ENCODE measurements at regions not wholly inside any gene's neighbourhood (a gene's known extent, or its start where the extent isn't known, plus 50 kb on each side); places are given as distances from the start of the nearest gene placed in this dataset.

DNA sequence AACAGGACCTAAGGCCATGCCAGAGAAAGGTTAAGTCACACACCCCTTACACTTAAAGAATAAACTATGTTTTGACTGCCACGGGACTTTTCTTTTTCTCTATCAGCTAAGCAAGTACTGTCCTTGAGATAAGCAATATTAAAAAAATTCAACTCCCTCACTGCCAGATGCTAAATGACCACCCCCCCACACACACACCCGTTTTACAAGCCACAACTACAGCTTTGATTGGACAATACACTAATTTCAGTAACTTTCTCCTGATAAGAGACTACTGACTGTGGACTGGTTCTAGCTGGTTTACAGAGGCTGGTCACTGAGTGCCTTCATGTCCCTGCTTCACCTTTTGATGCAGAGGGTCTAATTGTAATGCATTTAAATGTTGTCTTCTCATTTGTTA, 63.9 kb upstream of the HOPX start:
- no peak overlapping the region for H2AK9ac ChIP-seq (replicated peaks; ENCODE audit: low read depth, low read length, poor library complexity)
- H3K9ac ChIP-seq (ENCODE audit: low read depth, low read length) = no peak overlapping the region
- H3K27me3 ChIP-seq (ENCODE audit: control insufficient read depth, insufficient read depth, low read length) = peaks cover 2% of the 10 kb centered on the region
- no peaks in the 10 kb centered on the region for H3K79me1 ChIP-seq (ENCODE audit: low read depth in 1 of 2, low read length in 2 of 2)
- H4K8ac ChIP-seq (ENCODE audit: low read depth in 2 of 2, low read length in 2 of 2) = no peak overlapping the region
- ATAC-seq (ENCODE audit: low read depth) (no peak), DNase-seq (no peak)
- H3K4me2 ChIP-seq (ENCODE audit: low read depth, low read length) = no peak overlapping the region
- no peaks in the 10 kb centered on the region for H3K9me1 ChIP-seq (ENCODE audit: insufficient read depth, low read length)
- TF ChIP-seq CTCF (conservative IDR thresholded peaks at IDR 0.05; ENCODE audit: low read depth, low read length) (no peak), MXI1 (IDR thresholded peaks at IDR 0.05; ENCODE audit: borderline replicate concordance, low read depth, low read length) (no peak), RAD21 (IDR thresholded peaks at IDR 0.05; ENCODE audit: low read length) (no peak), SMC3 (IDR thresholded peaks at IDR 0.05; ENCODE audit: low read depth, low read length) (no peak)
- intact Hi-C loops (cut with micrococcal nuclease) = no loop called here
- no peak overlapping the region for H3K23ac ChIP-seq (ENCODE audit: low read depth, low read length)
- no TSS peak for BruUV-seq (replicated peaks)
- peaks cover 3% of the 10 kb centered on the region; the same call in 1 of the 2 replicates for H3K4me1 ChIP-seq (ENCODE audit: control insufficient read depth, insufficient read depth, low read length)
- POLR2A ChIA-PET (ENCODE audit: unreplicated experiment) = no interaction called here
- H2AK5ac ChIP-seq (ENCODE audit: low read depth, low read length) = no peak overlapping the region
- H3K18ac ChIP-seq (ENCODE audit: low read depth, low read length) = no peak overlapping the region
- in situ Hi-C loops (cut with MboI; ENCODE audit: low sequenced_read_pairs) = no loop called here
- 0% methylated on average over 1 of the region's 2 CpGs; no CpG with 5 or more reads in 1 of the 2 experiments for WGBS, 2 experiments (ENCODE audit: extremely low coverage in 2 of 2, insufficient read length in 1 of 2)
- H4K91ac ChIP-seq (ENCODE audit: insufficient read depth, low read depth, low read length) = no peak overlapping the region
- H2BK20ac ChIP-seq (ENCODE audit: low read depth, low read length) = no peak overlapping the region
- H3K4me3 ChIP-seq (ENCODE audit: insufficient read depth, low read depth, low read length) = no peak overlapping the region
- no peaks in the 10 kb centered on the region for H3K9me3 ChIP-seq (ENCODE audit: control insufficient read depth, insufficient read depth, low read length)
- dilution Hi-C loops (cut with HindIII; ENCODE audit: low sequenced_read_pairs, unreplicated experiment) = no loop called here
- no peak overlapping the region for H2BK15ac ChIP-seq (ENCODE audit: low read depth, low read length)
- CTCF ChIA-PET = no interaction called here
- H4K5ac ChIP-seq (ENCODE audit: low read depth, low read length) = no peak overlapping the region
- H2AFZ ChIP-seq (replicated peaks; ENCODE audit: low read length, poor library complexity) = no peak overlapping the region
- no peak overlapping the region for H3K4ac ChIP-seq (ENCODE audit: low read depth, low read length)
- no peaks in the 10 kb centered on the region for H3K36me3 ChIP-seq (ENCODE audit: control insufficient read depth, insufficient read depth, low read length)
- no peak overlapping the region for H3K27ac ChIP-seq (ENCODE audit: insufficient read depth, low read length)
- no peak overlapping the region for H2BK5ac ChIP-seq (ENCODE audit: low read depth, low read length, poor library complexity, severe bottlenecking)
- H4K20me1 ChIP-seq (ENCODE audit: insufficient read depth, low read length) = no peaks in the 10 kb centered on the region
- no peak overlapping the region for H3K56ac ChIP-seq (ENCODE audit: extremely low read depth, insufficient read depth, low read length)
- no peak overlapping the region for H3K14ac ChIP-seq (replicated peaks; ENCODE audit: low read depth, low read length)
- H2BK120ac ChIP-seq (ENCODE audit: low read depth, low read length) = no peak overlapping the region

Data from IMR-90 (cell line).